Natural killer cell (primary cell): ENCODE measurements at regions not wholly inside any gene's neighbourhood (a gene's known extent, or its start where the extent isn't known, plus 50 kb on each side); places are given as distances from the start of the nearest gene placed in this dataset.

Source experiments
- ATAC-seq, 3 donors: fragments of 150-1000 bp in 2 of 3; fragments of 200-7000 bp in 1 of 3; cut with Tn5 transposase; 1 replicate in 1 of 3; 2 replicates in 2 of 3; pipeline ENCODE4 v1.10.0; 2021; ENCODE audit warnings: mild to moderate bottlenecking in 2 of 3, moderate library complexity in 2 of 3
- DNase-seq, 2 donors: peaks; one replicate each; pipeline versions ENCODE4 v3.0.0 to v3.0.0-alpha.2; 2013 to 2021; ENCODE audit warnings: mixed read lengths in 1 of 2
- H3K27ac ChIP-seq: one replicate; pipeline ENCODE4 v1.5.1; 2013; ENCODE audit warnings: mild to moderate bottlenecking, low read length
- H3K27me3 ChIP-seq: one replicate; pipeline ENCODE4 v1.6.1; 2013; ENCODE audit warnings: low read length; ENCODE audit not compliant: control insufficient read depth, insufficient read depth
- H3K36me3 ChIP-seq: one replicate; pipeline ENCODE4 v1.6.1; 2013; ENCODE audit warnings: low read length; ENCODE audit not compliant: control insufficient read depth, insufficient read depth
- H3K4me1 ChIP-seq: one replicate; pipeline ENCODE4 v1.6.1; 2013; ENCODE audit warnings: low read length; ENCODE audit not compliant: control insufficient read depth, insufficient read depth
- H3K4me3 ChIP-seq: one replicate; pipeline ENCODE4 v1.5.1; 2013; ENCODE audit warnings: low read length
- H3K9me3 ChIP-seq: one replicate; pipeline ENCODE4 v1.6.1; 2013; ENCODE audit warnings: low read length; ENCODE audit not compliant: control insufficient read depth, insufficient read depth
- H3K27ac Mint-ChIP-seq, 2 donors: one replicate each; pipeline ENCODE4 v1.8.0; 2022; ENCODE audit warnings: mild to moderate bottlenecking in 2 of 2, mixed read lengths in 2 of 2, moderate library complexity in 1 of 2
- H3K27me3 Mint-ChIP-seq, 2 donors: one replicate each; pipeline ENCODE4 v1.8.0; 2022; ENCODE audit warnings: low read depth in 2 of 2, mixed read lengths in 2 of 2
- H3K36me3 Mint-ChIP-seq: one replicate; pipeline ENCODE4 v1.8.0; 2022; ENCODE audit warnings: mixed read lengths
- H3K4me1 Mint-ChIP-seq, 2 donors: one replicate each; pipeline ENCODE4 v1.8.0; 2022; ENCODE audit warnings: mixed read lengths in 2 of 2
- H3K4me3 Mint-ChIP-seq: one replicate; pipeline ENCODE4 v1.8.0; 2022; ENCODE audit warnings: mild to moderate bottlenecking, moderate library complexity, mixed read lengths
- H3K9me3 Mint-ChIP-seq, 2 donors: one replicate each; pipeline ENCODE4 v1.8.0; 2022; ENCODE audit warnings: mixed read lengths in 2 of 2
- whole genome bisulfite sequencing: methylation state at CpG from one replicate; pipeline ENCODE4 v1.1.7; 2013; ENCODE audit warnings: missing lambda C conversion rate; ENCODE audit not compliant: insufficient coverage; 5-methylcytosine and 5-hydroxymethylcytosine counted together
- intact Hi-C: fragments of 100-400 bp; cut with micrococcal nuclease; formaldehyde crosslinking; loops from one replicate; pipeline ENCODE4 v1.14.2; 2022
- TF ChIP-seq, protein P1 (sequence below): fragments of 200-600 bp; IDR thresholded peaks from one replicate; pipeline ENCODE4 v1.8.0; 2022; ENCODE audit warnings: antibody characterized with exemption

- ATAC-seq (no peak), DNase-seq (no peak)
- Mint-ChIP-seq H3K27me3 (peaks cover 0 to 2% of the 10 kb centered on the region in 2 donors), H3K4me3 (no peak overlapping the region), H3K9me3 (no peaks in the 10 kb centered on the region), H3K27ac (no peak overlapping the region), H3K36me3 (no peaks in the 10 kb centered on the region), H3K4me1 (no peaks in the 10 kb centered on the region)
- intact Hi-C loops: no loop called here
- no peaks in the 10 kb centered on the region for H3K36me3 ChIP-seq
- H3K9me3 ChIP-seq: no peaks in the 10 kb centered on the region
- TF ChIP-seq, protein P1, sequence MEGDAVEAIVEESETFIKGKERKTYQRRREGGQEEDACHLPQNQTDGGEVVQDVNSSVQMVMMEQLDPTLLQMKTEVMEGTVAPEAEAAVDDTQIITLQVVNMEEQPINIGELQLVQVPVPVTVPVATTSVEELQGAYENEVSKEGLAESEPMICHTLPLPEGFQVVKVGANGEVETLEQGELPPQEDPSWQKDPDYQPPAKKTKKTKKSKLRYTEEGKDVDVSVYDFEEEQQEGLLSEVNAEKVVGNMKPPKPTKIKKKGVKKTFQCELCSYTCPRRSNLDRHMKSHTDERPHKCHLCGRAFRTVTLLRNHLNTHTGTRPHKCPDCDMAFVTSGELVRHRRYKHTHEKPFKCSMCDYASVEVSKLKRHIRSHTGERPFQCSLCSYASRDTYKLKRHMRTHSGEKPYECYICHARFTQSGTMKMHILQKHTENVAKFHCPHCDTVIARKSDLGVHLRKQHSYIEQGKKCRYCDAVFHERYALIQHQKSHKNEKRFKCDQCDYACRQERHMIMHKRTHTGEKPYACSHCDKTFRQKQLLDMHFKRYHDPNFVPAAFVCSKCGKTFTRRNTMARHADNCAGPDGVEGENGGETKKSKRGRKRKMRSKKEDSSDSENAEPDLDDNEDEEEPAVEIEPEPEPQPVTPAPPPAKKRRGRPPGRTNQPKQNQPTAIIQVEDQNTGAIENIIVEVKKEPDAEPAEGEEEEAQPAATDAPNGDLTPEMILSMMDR: no peak
- H3K4me1 ChIP-seq: no peaks in the 10 kb centered on the region
- H3K27me3 ChIP-seq: no peaks in the 10 kb centered on the region
- H3K27ac ChIP-seq: no peak overlapping the region
- H3K4me3 ChIP-seq: no peak overlapping the region
- WGBS: 81% methylated on average over 2 of the region's 2 CpGs
These were observed 228.9 kb downstream of the RBM43 start for GRCh38 chr2:151032741-151033191.

- Mint-ChIP-seq H3K27me3 (peaks cover 0 to 2% of the 10 kb centered on the region in 2 donors), H3K4me3 (no peak overlapping the region), H3K9me3 (no peaks in the 10 kb centered on the region), H3K27ac (no peak overlapping the region), H3K36me3 (peaks cover 5% of the 10 kb centered on the region), H3K4me1 (no peaks in the 10 kb centered on the region)
- Histone ChIP-seq H3K36me3 (no peaks in the 10 kb centered on the region), H3K27ac (no peak overlapping the region), H3K9me3 (no peaks in the 10 kb centered on the region), H3K4me1 (no peaks in the 10 kb centered on the region), H3K27me3 (no peaks in the 10 kb centered on the region), H3K4me3 (no peak overlapping the region)
- WGBS: 88% methylated on average over 4 of the region's 8 CpGs
- peak in 1 of 2 donors; percentile 9 for DNase-seq
- intact Hi-C loops: no loop called here
- no peak for ATAC-seq
- TF ChIP-seq, protein P1: no peak
These were observed 230.9 kb downstream of the RBM43 start for GRCh38 chr2:151030663-151031230.

DNA sequence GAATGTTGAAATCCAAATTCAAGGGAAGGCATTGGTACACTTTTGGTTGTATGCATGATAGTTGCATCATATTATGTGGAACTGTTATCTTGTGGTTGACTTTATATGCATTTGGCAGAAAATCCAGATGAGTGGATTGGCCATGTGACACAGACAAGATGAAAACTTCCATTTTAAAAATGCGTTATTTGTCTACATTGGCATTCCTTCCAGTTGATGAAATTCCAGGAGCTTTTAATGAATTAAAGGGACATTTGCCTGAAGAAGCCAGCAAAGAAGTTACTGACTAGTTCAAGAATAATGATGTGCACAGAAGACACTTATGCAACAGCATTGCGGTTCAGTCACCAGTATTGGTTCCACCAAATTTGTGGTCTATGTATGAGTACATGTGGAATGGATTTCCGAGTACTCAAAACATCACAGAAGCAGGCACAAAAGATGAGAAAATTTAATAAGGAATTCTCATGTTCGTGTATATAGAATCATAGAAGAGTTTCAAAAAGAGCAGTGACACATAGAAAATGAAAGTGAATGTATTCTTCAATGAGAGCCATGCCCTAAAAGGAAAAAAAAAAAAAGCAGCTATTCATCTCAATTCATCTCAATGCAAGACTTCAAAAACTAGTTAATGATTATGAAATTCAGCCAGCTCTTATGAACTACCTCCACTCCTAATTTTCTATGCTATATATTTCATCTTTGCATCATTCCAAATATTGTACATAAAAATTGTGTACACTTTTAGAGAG, 232.1 kb downstream of the RBM43 start:
- TF ChIP-seq, protein P1: no peak
- WGBS: 87% methylated on average over 3 of the region's 4 CpGs
- Histone ChIP-seq H3K36me3 (no peaks in the 10 kb centered on the region), H3K27me3 (no peaks in the 10 kb centered on the region), H3K27ac (no peak overlapping the region), H3K4me3 (no peak overlapping the region), H3K4me1 (no peaks in the 10 kb centered on the region), H3K9me3 (no peaks in the 10 kb centered on the region)
- Mint-ChIP-seq H3K27ac (no peak overlapping the region), H3K27me3 (peaks cover 0 to 2% of the 10 kb centered on the region in 2 donors), H3K36me3 (peaks cover 5% of the 10 kb centered on the region), H3K4me1 (no peaks in the 10 kb centered on the region), H3K9me3 (no peaks in the 10 kb centered on the region), H3K4me3 (no peak overlapping the region)
- DNase-seq (no peak), ATAC-seq (no peak)
- intact Hi-C loops: no loop called here
